ENCODE measurements at regions not wholly inside any gene's neighbourhood (a gene's known extent, or its start where the extent isn't known, plus 50 kb on each side); places are given as distances from the start of the nearest gene placed in this dataset.

GRCh38 chr5:2165615-2166305, 283.0 kb upstream of the IRX4 start:
- no peak for TF ChIP-seq CTCF (IDR thresholded peaks at IDR 0.05; ENCODE audit: extremely low read depth in 1 of 2, insufficient read depth in 1 of 2, low read depth in 1 of 2, low read length in 2 of 2)
- no peak for TF ChIP-seq POLR2AphosphoS5 (IDR thresholded peaks at IDR 0.05; ENCODE audit: insufficient read depth, low read depth, low read length)

Data from endothelial cell of umbilical vein (primary cell).